ENCODE measurements at regions not wholly inside any gene's neighbourhood (a gene's known extent, or its start where the extent isn't known, plus 50 kb on each side); places are given as distances from the start of the nearest gene placed in this dataset.

GRCh38 chr2:5491523-5491922 lies 200.7 kb upstream of the SOX11 start:
- no peaks in the 10 kb centered on the region for H3K9me3 ChIP-seq
- BruUV-seq (replicated peaks), result no TSS peak
- no peak for DNase-seq
- Mint-ChIP-seq H3K9me3 (ENCODE audit: unreplicated experiment) (no peaks in the 10 kb centered on the region), H3K4me1 (ENCODE audit: low read depth, unreplicated experiment) (peaks cover 13% of the 10 kb centered on the region), H3K27ac (ENCODE audit: unreplicated experiment) (no peak overlapping the region), H3K4me3 (ENCODE audit: unreplicated experiment) (no peak overlapping the region), H3K27me3 (ENCODE audit: insufficient read depth, unreplicated experiment) (no peaks in the 10 kb centered on the region), H3K36me3 (ENCODE audit: insufficient read depth, unreplicated experiment) (no peaks in the 10 kb centered on the region)
- TF ChIP-seq CTCF (IDR thresholded peaks at IDR 0.05; ENCODE audit: insufficient read depth in 1 of 2, low read depth in 1 of 2, low read length in 1 of 2, severe bottlenecking in 1 of 2, unreplicated experiment in 1 of 2), result no peak
- H3K4me3 ChIP-seq (ENCODE audit: low read depth, low read length), result no peak overlapping the region
- no peaks in the 10 kb centered on the region; the same call in 1 of the 2 replicates for H3K4me1 ChIP-seq
- no peaks in the 10 kb centered on the region for H3K27me3 ChIP-seq (replicated peaks; ENCODE audit: control insufficient read depth, insufficient read depth, low read length)
- ChIA-PET CTCF (no interaction called here), POLR2A (no interaction called here)
- intact Hi-C loops (cut with micrococcal nuclease; ENCODE audit: unreplicated experiment), result no loop called here
- no peaks in the 10 kb centered on the region for H3K36me3 ChIP-seq (ENCODE audit: control insufficient read depth, insufficient read depth, low read length)

GRCh38 chr2:5493256-5493655 lies 198.9 kb upstream of the SOX11 start:
- H3K27me3 ChIP-seq (replicated peaks; ENCODE audit: control insufficient read depth, insufficient read depth, low read length), result no peaks in the 10 kb centered on the region
- CTCF ChIA-PET, result no interaction called here
- Mint-ChIP-seq H3K27me3 (ENCODE audit: insufficient read depth, unreplicated experiment) (no peaks in the 10 kb centered on the region), H3K36me3 (ENCODE audit: insufficient read depth, unreplicated experiment) (no peaks in the 10 kb centered on the region), H3K27ac (ENCODE audit: unreplicated experiment) (no peak overlapping the region), H3K9me3 (ENCODE audit: unreplicated experiment) (no peaks in the 10 kb centered on the region), H3K4me1 (ENCODE audit: low read depth, unreplicated experiment) (peaks cover 13% of the 10 kb centered on the region), H3K4me3 (ENCODE audit: unreplicated experiment) (no peak overlapping the region)
- DNase-seq, result no peak
- BruUV-seq (replicated peaks), result no TSS peak
- no peaks in the 10 kb centered on the region for H3K36me3 ChIP-seq (ENCODE audit: control insufficient read depth, insufficient read depth, low read length)
- no peaks in the 10 kb centered on the region; the same call in 1 of the 2 replicates for H3K9me3 ChIP-seq
- POLR2A ChIA-PET, result no interaction called here
- intact Hi-C loops (cut with micrococcal nuclease; ENCODE audit: unreplicated experiment), result no loop called here
- no peaks in the 10 kb centered on the region; the same call in 1 of the 2 replicates for H3K4me1 ChIP-seq
- no peak overlapping the region for H3K4me3 ChIP-seq (ENCODE audit: low read depth, low read length)
- no peak for TF ChIP-seq CTCF (IDR thresholded peaks at IDR 0.05; ENCODE audit: insufficient read depth in 1 of 2, low read depth in 1 of 2, low read length in 1 of 2, severe bottlenecking in 1 of 2, unreplicated experiment in 1 of 2)

GRCh38 chr2:5494212-5494611 lies 198.0 kb upstream of the SOX11 start:
- intact Hi-C loops (cut with micrococcal nuclease; ENCODE audit: unreplicated experiment), result no loop called here
- CTCF ChIA-PET, result no interaction called here
- no TSS peak for BruUV-seq (replicated peaks)
- Mint-ChIP-seq H3K4me1 (ENCODE audit: low read depth, unreplicated experiment) (peaks cover 13% of the 10 kb centered on the region), H3K36me3 (ENCODE audit: insufficient read depth, unreplicated experiment) (no peaks in the 10 kb centered on the region), H3K27me3 (ENCODE audit: insufficient read depth, unreplicated experiment) (no peaks in the 10 kb centered on the region), H3K27ac (ENCODE audit: unreplicated experiment) (no peak overlapping the region), H3K4me3 (ENCODE audit: unreplicated experiment) (no peak overlapping the region), H3K9me3 (ENCODE audit: unreplicated experiment) (no peaks in the 10 kb centered on the region)
- no peaks in the 10 kb centered on the region for H3K27me3 ChIP-seq (replicated peaks; ENCODE audit: control insufficient read depth, insufficient read depth, low read length)
- H3K36me3 ChIP-seq (ENCODE audit: control insufficient read depth, insufficient read depth, low read length), result no peaks in the 10 kb centered on the region
- no peak for TF ChIP-seq CTCF (IDR thresholded peaks at IDR 0.05; ENCODE audit: insufficient read depth in 1 of 2, low read depth in 1 of 2, low read length in 1 of 2, severe bottlenecking in 1 of 2, unreplicated experiment in 1 of 2)
- H3K4me1 ChIP-seq, result no peaks in the 10 kb centered on the region; the same call in 1 of the 2 replicates
- POLR2A ChIA-PET, result no interaction called here
- DNase-seq, result no peak
- no peak overlapping the region for H3K4me3 ChIP-seq (ENCODE audit: low read depth, low read length)
- no peaks in the 10 kb centered on the region; the same call in 1 of the 2 replicates for H3K9me3 ChIP-seq

Measured in Caco-2 (cell line).